ES-I3 (cell line): ENCODE measurements at regions not wholly inside any gene's neighbourhood (a gene's known extent, or its start where the extent isn't known, plus 50 kb on each side); places are given as distances from the start of the nearest gene placed in this dataset.

Source experiments
- H3K36me3 ChIP-seq: 2 replicates; pipeline ENCODE4 v1.6.1; 2013; ENCODE audit warnings: mild to moderate bottlenecking, low read length, control low read depth, moderate library complexity; ENCODE audit not compliant: insufficient read depth
- H3K4me1 ChIP-seq: 2 replicates; pipeline ENCODE4 v1.6.1; 2013; ENCODE audit warnings: mild to moderate bottlenecking, control low read depth, low read length; ENCODE audit not compliant: insufficient read depth
- H3K9ac ChIP-seq: 2 replicates; pipeline ENCODE4 v1.6.1; 2013; ENCODE audit warnings: low read depth, mild to moderate bottlenecking, low read length, moderate library complexity
- H3K9me3 ChIP-seq: 2 replicates; pipeline ENCODE4 v1.6.1; 2013; ENCODE audit warnings: mild to moderate bottlenecking, low read length, moderate library complexity; ENCODE audit not compliant: control insufficient read depth, insufficient read depth

DNA sequence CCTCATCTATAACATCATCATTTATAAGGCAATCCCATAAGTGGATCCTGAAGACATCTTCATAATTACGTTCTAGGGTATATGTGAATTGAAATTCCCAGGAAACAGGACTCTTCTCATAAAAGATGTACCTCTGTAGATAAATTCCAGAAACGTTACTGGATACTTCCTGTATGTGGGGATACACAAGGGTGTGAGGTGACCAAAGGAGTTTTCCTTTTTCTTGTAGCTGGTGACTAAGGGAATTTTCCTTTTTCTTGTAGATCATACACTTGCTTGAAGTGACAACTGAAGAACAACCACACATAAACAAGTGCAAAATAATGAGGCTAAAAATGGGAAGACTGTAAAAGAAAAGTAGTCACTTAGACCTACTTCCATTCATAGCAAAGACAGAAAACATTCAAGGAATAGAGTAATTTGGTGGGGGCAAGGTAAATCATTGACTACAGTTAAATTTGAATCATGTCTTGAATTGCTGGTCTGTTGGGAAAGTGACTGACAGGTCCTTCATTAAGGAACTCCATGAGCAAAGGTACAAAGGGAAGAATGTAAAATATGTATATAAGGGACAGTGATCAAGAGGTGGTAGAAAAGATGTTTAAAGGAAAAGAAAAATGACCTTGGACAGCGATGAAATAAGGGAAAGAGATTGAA, 53.2 kb upstream of the UBE2E3 start:
- H3K36me3 ChIP-seq = no peaks in the 10 kb centered on the region
- no peak overlapping the region for H3K9ac ChIP-seq
- H3K4me1 ChIP-seq = no peaks in the 10 kb centered on the region
- no peaks in the 10 kb centered on the region for H3K9me3 ChIP-seq

DNA sequence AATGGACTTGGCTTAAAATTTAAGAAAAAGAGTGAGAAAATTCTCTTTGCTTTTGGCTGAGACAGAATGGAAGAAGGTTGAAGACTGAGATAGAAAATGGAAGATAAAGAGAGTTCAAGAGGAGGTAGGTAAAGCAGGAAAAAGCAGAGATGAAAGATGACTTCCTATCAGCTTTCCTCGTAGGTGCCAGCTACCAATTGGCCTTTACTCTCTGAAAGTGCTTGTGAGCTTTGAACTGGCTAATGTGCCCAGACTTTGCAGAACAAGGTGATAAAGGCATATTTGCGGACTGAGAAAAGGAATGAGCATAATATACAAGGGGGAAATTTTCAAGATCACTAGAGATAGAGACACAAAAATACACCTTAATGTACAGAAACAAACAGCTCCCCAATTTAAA, 54.7 kb upstream of the UBE2E3 start:
- Histone ChIP-seq H3K9ac (no peak overlapping the region), H3K4me1 (no peaks in the 10 kb centered on the region), H3K36me3 (no peaks in the 10 kb centered on the region), H3K9me3 (no peaks in the 10 kb centered on the region)

DNA sequence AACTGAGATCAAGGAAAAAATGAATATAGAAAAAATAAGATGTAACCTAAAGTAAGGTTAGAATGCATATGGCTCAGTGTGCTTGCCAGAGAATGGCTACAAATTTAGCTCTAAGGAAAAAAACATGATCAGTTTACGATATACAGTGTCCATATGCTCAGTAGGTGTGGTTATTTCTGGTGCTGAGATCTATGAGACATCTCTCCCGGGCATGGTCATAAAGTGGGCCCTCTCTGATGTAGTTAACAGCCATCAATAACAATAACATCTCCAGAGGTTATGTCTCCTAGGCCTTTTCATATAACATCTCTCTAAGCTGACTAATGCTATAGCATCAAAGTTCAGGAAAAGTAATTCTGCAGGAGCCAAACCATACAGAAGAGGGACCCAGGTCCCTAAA, 56.3 kb upstream of the UBE2E3 start:
- Histone ChIP-seq H3K9me3 (no peaks in the 10 kb centered on the region), H3K4me1 (no peaks in the 10 kb centered on the region), H3K36me3 (no peaks in the 10 kb centered on the region)

DNA sequence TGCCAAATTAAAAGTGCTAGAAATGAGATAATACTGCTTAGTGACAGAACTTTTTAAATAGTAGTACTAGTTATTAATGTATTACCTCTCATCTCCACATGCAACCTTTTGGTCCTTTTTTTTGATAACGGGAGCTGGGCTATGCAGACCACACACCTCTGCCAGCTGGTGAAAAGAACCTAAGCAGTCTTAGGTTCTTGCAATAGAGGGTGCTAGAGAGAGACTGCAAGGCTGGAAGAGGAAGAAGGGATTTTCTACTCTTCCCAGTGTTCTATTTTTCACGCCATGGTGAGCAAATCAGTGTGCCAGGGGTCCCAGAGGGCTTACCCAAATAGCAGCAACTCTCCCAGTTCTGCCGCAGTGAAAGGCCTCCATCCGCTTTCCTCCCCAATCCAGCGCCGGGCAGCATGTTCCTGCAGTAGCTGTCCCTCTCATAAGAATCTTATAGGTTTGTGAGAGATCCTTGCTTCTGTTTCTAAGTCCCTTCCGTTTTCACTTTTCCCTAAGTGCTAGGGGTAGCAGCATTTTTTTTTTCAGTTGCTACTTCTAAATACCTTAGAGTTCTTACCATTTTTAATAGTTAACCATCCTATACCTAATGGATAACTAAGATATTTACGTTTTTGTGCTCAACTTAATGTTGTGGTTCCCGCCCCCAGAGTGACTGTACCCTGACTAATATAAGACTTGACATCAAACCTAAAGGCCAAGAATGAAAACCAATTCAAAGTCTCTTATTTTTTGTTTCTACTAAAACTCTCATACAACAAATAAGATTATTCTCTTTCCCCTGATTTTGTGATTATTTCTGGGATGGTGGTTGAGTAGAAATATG, 69.4 kb upstream of the UBE2E3 start:
- Histone ChIP-seq H3K4me1 (peaks cover 12% of the 10 kb centered on the region), H3K9ac (no peak overlapping the region), H3K36me3 (no peaks in the 10 kb centered on the region), H3K9me3 (no peaks in the 10 kb centered on the region; the same call in 1 of the 2 replicates)

More for the DNA sequence above, 56.3 kb upstream of the UBE2E3 start:
- H3K9ac ChIP-seq = no peak overlapping the region

DNA sequence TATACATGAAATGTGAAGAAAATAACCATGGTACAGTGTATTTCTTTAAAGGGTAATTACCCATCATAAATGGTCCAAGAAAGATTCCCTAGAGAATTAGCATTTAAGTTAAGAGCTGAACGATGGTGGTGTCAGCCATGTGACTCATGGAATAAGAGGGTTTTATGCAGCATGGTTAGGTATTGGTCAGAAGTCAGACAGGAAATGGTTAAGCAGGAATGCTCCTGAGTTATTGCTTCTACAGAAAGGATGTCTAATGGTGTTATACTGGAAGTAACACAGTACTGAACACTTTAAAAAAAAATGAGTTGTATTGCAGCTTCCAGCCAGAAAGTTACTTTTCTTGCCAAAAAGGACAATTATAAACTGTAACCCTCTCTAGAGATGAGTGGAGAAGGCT, 72.7 kb upstream of the UBE2E3 start:
- no peaks in the 10 kb centered on the region for H3K9me3 ChIP-seq
- H3K4me1 ChIP-seq = peaks cover 27% of the 10 kb centered on the region
- H3K9ac ChIP-seq = no peak overlapping the region
- H3K36me3 ChIP-seq = no peaks in the 10 kb centered on the region

DNA sequence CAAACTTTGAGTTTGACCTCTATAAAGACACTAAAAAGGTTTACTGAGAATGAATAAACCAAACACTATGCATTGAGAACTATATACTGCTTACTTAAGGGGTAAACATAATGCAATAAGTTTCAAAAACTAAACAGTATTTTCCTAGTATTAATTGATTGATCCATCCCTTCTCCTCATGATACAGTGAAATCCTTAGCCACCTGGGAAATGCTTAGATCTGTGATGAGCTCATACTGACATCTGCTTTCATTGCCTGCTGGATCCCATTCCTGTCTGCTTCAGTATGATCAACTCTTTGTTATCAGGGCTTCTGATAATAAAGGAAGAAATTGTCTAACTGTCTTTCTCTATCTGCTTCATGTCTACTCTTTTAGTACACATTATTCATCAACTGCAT, 74.9 kb upstream of the UBE2E3 start:
- Histone ChIP-seq H3K4me1 (peaks cover 27% of the 10 kb centered on the region), H3K9ac (no peak overlapping the region), H3K36me3 (no peaks in the 10 kb centered on the region), H3K9me3 (no peaks in the 10 kb centered on the region)

DNA sequence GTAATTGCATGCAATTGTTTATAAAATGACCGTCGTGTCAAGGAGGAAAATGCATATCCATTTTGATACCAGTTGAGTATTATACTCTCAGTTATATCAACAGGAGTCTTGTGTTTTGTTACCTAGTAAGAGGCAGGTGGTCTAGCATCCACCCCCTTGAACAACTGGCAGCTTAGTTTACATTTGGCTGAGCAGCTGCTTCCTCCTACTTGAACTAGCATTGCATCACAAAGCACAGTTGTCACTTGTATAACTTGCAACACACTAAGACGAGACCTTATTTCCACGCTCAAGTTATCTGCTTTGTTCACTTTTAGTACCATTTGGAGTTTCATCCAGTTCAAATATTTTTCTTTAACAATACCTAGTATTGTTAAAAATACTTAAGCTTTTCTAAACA, 75.4 kb upstream of the UBE2E3 start:
- Histone ChIP-seq H3K4me1 (peaks cover 27% of the 10 kb centered on the region), H3K36me3 (no peaks in the 10 kb centered on the region), H3K9ac (no peak overlapping the region), H3K9me3 (no peaks in the 10 kb centered on the region)

DNA sequence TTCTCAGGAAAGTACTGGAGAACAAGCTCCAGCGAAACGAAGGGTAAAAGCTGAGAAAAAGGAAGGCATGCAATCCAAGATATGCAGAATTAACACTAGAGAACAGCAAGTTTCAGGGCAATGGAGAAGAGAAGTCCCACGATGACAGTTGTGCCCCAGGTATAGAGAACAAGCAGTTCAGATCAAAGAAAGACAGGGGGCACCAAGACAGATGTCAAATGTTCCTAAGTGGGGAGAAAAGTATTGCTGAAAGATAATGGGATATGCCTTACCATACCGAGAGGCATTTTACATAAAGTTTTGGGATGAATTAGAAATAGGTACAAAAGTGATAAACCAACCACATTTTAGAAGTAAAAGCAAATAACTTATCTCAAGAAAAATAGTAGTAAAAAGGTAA, 79.1 kb upstream of the UBE2E3 start:
- Histone ChIP-seq H3K9me3 (no peaks in the 10 kb centered on the region), H3K9ac (no peak overlapping the region), H3K4me1 (peaks cover 14% of the 10 kb centered on the region; the same call in 1 of the 2 replicates), H3K36me3 (no peaks in the 10 kb centered on the region)

DNA sequence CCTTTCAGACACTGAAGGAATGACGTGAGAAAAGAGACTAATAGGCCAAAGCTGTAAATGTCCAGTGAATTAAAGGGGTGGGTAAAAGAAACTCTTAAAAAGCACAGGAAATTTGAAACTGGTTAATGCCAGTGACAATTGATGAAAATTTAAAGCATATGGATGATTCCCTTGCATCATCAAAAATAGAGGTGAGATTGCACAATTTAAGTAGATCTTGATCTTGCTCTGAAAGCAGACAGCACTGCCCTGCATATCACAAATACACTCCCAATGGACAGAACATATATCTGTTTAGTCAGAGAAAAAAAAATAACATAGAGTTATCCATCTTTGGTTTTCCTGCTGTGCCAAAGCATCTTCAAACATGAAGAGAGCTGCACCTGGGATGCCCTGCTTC, 86.7 kb upstream of the UBE2E3 start:
- no peak overlapping the region for H3K9ac ChIP-seq
- no peaks in the 10 kb centered on the region for H3K4me1 ChIP-seq
- H3K36me3 ChIP-seq = no peaks in the 10 kb centered on the region
- no peaks in the 10 kb centered on the region for H3K9me3 ChIP-seq

DNA sequence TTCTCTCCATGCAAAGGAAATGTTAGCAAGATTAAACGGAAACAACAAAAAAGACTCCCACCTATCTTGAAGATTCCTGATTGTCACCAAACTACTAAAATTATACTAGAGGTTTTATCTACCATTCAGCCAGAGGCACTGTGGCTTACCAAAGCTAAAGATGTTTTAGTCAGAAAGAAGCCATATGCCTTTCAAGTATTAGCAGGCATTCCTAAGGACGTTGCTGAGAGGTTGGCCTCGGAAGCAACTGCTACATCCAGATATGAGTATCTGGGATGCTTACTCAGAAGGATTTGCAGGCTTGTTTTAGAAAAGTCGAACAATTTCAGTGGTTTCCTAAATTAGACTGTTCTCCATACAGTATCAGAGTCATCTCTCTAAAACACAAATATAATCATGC, 88.3 kb upstream of the UBE2E3 start:
- Histone ChIP-seq H3K9ac (no peak overlapping the region), H3K36me3 (no peaks in the 10 kb centered on the region), H3K9me3 (no peaks in the 10 kb centered on the region), H3K4me1 (no peaks in the 10 kb centered on the region)

DNA sequence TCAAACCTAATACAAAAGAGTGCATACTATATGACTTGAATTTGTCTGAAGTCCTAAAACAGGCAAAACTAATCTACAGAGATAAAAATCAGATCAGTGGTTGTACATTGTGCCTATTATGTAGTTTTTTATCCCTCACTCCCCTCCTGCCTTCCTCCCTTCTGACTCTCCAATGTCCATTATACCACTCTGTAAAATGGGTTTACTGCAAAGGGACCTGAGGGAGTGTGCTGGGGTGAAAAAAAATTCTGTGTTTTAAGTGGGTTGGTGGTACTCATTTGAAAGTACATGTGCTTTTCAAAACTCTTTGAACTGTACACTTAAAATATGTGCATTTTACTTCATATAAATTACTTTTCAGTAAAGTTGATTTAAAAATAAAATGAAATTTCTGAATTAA, 89.0 kb upstream of the UBE2E3 start:
- Histone ChIP-seq H3K9me3 (no peaks in the 10 kb centered on the region), H3K36me3 (no peaks in the 10 kb centered on the region), H3K9ac (no peak overlapping the region), H3K4me1 (no peaks in the 10 kb centered on the region)

DNA sequence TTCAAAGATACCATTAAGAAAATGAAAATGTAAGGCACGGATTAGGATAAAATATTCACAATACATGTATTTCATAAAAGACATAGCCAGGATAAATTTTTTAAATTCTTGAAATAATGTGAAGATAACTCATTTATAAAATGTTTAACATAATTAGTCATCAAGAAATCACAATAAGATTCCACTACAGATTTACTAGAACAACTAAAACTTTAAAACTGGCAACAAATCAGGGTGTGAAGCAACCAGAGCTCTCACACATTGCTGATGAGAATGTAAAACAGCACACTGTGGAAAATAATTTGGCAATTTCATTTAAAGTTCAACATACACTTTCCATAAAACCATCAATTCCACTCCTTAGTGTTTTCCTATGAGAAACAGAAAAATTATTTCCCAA, 89.6 kb upstream of the UBE2E3 start:
- Histone ChIP-seq H3K9me3 (no peaks in the 10 kb centered on the region), H3K9ac (no peak overlapping the region), H3K36me3 (no peaks in the 10 kb centered on the region), H3K4me1 (no peaks in the 10 kb centered on the region)

DNA sequence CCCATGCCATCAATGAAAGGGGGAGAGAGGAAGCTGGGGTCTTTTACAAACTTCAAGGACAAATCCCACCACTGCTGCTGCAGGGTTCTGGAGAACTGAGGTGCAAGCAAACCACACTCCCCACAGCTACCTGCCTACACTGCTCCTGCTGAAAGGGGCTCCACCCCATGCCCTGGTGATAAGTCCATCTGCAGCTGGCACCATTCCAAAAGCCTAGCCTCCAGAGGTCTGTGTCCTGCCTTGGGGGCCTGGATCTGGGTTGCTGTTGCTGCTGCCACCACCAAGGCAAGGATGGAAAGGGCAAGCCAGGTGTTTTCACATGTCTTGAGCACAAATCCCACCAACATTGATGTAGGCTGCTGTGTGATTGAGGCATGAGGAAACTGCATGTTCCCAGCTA, 97.4 kb upstream of the UBE2E3 start:
- Histone ChIP-seq H3K36me3 (no peaks in the 10 kb centered on the region), H3K9me3 (no peaks in the 10 kb centered on the region), H3K4me1 (no peaks in the 10 kb centered on the region), H3K9ac (no peak overlapping the region)

DNA sequence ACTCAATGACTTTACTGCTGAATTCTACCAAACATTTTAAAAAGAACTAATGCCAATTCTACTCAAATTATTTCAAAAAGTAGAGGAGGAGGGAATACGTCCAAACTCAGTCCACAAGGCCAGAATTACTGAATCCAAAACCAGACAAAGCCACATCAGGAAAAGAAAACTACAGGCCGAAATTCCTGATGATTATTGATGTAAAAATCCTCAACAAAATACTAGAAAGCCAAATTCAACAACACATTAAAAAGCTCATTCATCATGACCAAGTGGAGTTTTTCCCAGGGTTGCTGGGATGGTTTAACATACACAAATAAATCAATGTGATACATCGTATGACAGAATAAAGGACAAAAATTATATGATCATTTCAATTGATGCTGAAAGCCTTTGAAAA, 103.9 kb upstream of the UBE2E3 start:
- Histone ChIP-seq H3K4me1 (no peaks in the 10 kb centered on the region), H3K36me3 (no peaks in the 10 kb centered on the region), H3K9me3 (no peaks in the 10 kb centered on the region), H3K9ac (no peak overlapping the region)

DNA sequence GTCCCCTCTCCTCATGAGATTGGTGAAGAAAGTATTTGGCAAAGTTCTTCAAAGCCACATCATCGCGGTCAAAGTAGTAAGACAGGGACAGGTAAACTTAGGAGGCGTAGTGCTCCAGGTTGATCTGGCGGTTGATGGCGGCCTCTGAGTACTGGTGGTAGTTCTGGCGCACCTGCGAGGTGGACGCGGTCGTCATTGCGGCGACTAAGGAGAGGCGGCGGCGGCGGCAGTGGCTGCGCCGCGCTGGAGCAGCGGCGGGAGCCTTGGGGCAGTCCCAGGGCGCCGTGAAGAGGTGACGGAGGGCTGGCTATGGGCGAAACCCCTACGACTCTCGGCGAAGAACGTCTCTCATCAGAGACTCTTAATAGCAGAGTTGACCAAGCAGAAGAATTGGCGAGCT, 107.2 kb upstream of the UBE2E3 start:
- H3K4me1 ChIP-seq = no peaks in the 10 kb centered on the region
- H3K9ac ChIP-seq = no peak overlapping the region
- no peaks in the 10 kb centered on the region for H3K36me3 ChIP-seq
- no peaks in the 10 kb centered on the region for H3K9me3 ChIP-seq
